Lower lobe of right lung (tissue), 2 donors: ENCODE measurements at regions not wholly inside any gene's neighbourhood (a gene's known extent, or its start where the extent isn't known, plus 50 kb on each side); places are given as distances from the start of the nearest gene placed in this dataset.

Experiments
- ATAC-seq, 2 donors: fragments of 200-7000 bp; cut with Tn5 transposase; one replicate each; pipeline ENCODE4 v1.9.1; 2020 to 2022; ENCODE audit warnings: mild to moderate bottlenecking in 2 of 2, moderate library complexity in 2 of 2
- DNase-seq: peaks from one replicate; pipeline ENCODE4 v3.0.0-alpha.2; 2020
- H3K27ac ChIP-seq: fragments of 200-600 bp; one replicate; pipeline ENCODE4 v1.8.0; 2022
- H3K27me3 ChIP-seq: fragments of 200-600 bp; one replicate; pipeline ENCODE4 v1.8.0; 2022; ENCODE audit warnings: low read depth
- H3K36me3 ChIP-seq: fragments of 200-600 bp; one replicate; pipeline ENCODE4 v1.8.0; 2022; ENCODE audit warnings: mild to moderate bottlenecking
- H3K4me1 ChIP-seq: fragments of 200-600 bp; one replicate; pipeline ENCODE4 v1.8.0; 2022
- H3K4me3 ChIP-seq: fragments of 200-600 bp; one replicate; pipeline ENCODE4 v1.8.0; 2022; ENCODE audit warnings: mild to moderate bottlenecking
- H3K9me3 ChIP-seq: fragments of 200-600 bp; one replicate; pipeline ENCODE4 v1.8.0; 2022
- CTCF ChIP-seq: fragments of 200-600 bp; IDR thresholded peaks from one replicate; pipeline ENCODE4 v1.8.0; 2022; ENCODE audit warnings: antibody characterized with exemption, mild to moderate bottlenecking
- intact Hi-C: fragments of 100-400 bp; cut with DNase I; formaldehyde crosslinking; loops from one replicate; pipeline ENCODE4 v1.11.0; 2022
- donor health status: DM: no; HTN: yes; CAD: no; lungs with severe emphysema.

- intact Hi-C loops, result no loop called here
- no peak for TF ChIP-seq CTCF
- no peaks in the 10 kb centered on the region for H3K4me1 ChIP-seq
- ATAC-seq (no peak), DNase-seq (no peak)
- no peak overlapping the region for H3K4me3 ChIP-seq
- H3K27ac ChIP-seq, result no peak overlapping the region
- H3K27me3 ChIP-seq, result no peaks in the 10 kb centered on the region
- H3K9me3 ChIP-seq, result no peaks in the 10 kb centered on the region
- H3K36me3 ChIP-seq, result no peaks in the 10 kb centered on the region
These were observed 127.6 kb upstream of the PKDCC start for GRCh38 chr2:41920181-41920580.

- H3K4me3 ChIP-seq, result no peak overlapping the region
- H3K36me3 ChIP-seq, result no peaks in the 10 kb centered on the region
- TF ChIP-seq CTCF, result no peak
- H3K27me3 ChIP-seq, result no peaks in the 10 kb centered on the region
- no peak overlapping the region for H3K27ac ChIP-seq
- DNase-seq (no peak), ATAC-seq (no peak)
- no peaks in the 10 kb centered on the region for H3K4me1 ChIP-seq
- H3K9me3 ChIP-seq, result no peaks in the 10 kb centered on the region
- intact Hi-C loops, result no loop called here
These were observed 127.0 kb upstream of the PKDCC start for GRCh38 chr2:41920812-41921211.

- no peak for TF ChIP-seq CTCF
- Histone ChIP-seq H3K27me3 (no peaks in the 10 kb centered on the region), H3K27ac (no peak overlapping the region), H3K9me3 (no peaks in the 10 kb centered on the region), H3K4me3 (no peak overlapping the region), H3K4me1 (no peaks in the 10 kb centered on the region), H3K36me3 (no peaks in the 10 kb centered on the region)
- intact Hi-C loops, result no loop called here
- DNase-seq, result no peak
- ATAC-seq, result peak; percentile 40 to 50
These were observed 125.6 kb upstream of the PKDCC start for GRCh38 chr2:41922177-41922576.

- ATAC-seq (no peak), DNase-seq (no peak)
- H3K36me3 ChIP-seq, result no peaks in the 10 kb centered on the region
These were observed 124.5 kb upstream of the PKDCC start for GRCh38 chr2:41923156-41923786.

GRCh38 chr2:41924024-41924423, 123.8 kb upstream of the PKDCC start:
- no peak for DNase-seq
- ATAC-seq, result no peak
- H3K27ac ChIP-seq, result no peak overlapping the region
- TF ChIP-seq CTCF, result no peak
- no peaks in the 10 kb centered on the region for H3K27me3 ChIP-seq
- no peaks in the 10 kb centered on the region for H3K4me1 ChIP-seq
- intact Hi-C loops, result no loop called here
- H3K9me3 ChIP-seq, result no peaks in the 10 kb centered on the region
- no peak overlapping the region for H3K4me3 ChIP-seq
- H3K36me3 ChIP-seq, result no peaks in the 10 kb centered on the region

More at GRCh38 chr2:41923156-41923786, 124.5 kb upstream of the PKDCC start:
- no peak overlapping the region for H3K27ac ChIP-seq
- no peaks in the 10 kb centered on the region for H3K27me3 ChIP-seq
- H3K9me3 ChIP-seq, result no peaks in the 10 kb centered on the region
- no peak overlapping the region for H3K4me3 ChIP-seq
- H3K4me1 ChIP-seq, result no peaks in the 10 kb centered on the region
- intact Hi-C loops, result no loop called here
- TF ChIP-seq CTCF, result no peak
